H1 (cell line): ENCODE measurements at regions not wholly inside any gene's neighbourhood (a gene's known extent, or its start where the extent isn't known, plus 50 kb on each side); places are given as distances from the start of the nearest gene placed in this dataset.

Source experiments
- CTCF ChIA-PET: fragments of 300-600 bp; sonication (Branson Sonifier 250); formaldehyde crosslinking; loops from one replicate; lab custom pipeline; 2021; ENCODE audit not compliant: partially characterized antibody; lab: Charles Lee
- POLR2A ChIA-PET: fragments of 300-600 bp; sonication (Branson Sonifier 250); formaldehyde crosslinking; loops from one replicate; lab custom pipeline; 2021; ENCODE audit warnings: inconsistent platforms; ENCODE audit not compliant: partially characterized antibody; lab: Charles Lee
- DNase-seq, 2 experiments: peaks; one replicate each; pipeline versions ENCODE4 v3.0.0 to v3.0.0-alpha.2; 2010 to 2022; ENCODE audit warnings: low spot score in 2 of 2, low read depth in 1 of 2, mixed read lengths in 1 of 2
- FAIRE-seq: peaks from 2 replicates; lab custom pipeline; 2011; peaks lifted over from hg19 to GRCh38; lab: Jason Lieb, UNC
- H2AFZ ChIP-seq: 2 replicates; pipeline ENCODE4 v1.8.1; 2012; ENCODE audit warnings: low read length, inconsistent platforms
- H2AK5ac ChIP-seq: 2 replicates; pipeline ENCODE4 v1.6.1; 2013; ENCODE audit warnings: low read depth, low read length
- H2BK120ac ChIP-seq: replicated peaks from 2 replicates; pipeline ENCODE3; 2013; ENCODE audit warnings: low read depth, low read length, inconsistent platforms
- H2BK12ac ChIP-seq: 2 replicates; pipeline ENCODE4 v1.6.1; 2013; ENCODE audit warnings: low read depth, low read length
- H2BK15ac ChIP-seq: 2 replicates; pipeline ENCODE4 v1.6.1; 2013; ENCODE audit warnings: low read length
- H2BK20ac ChIP-seq: 2 replicates; pipeline ENCODE4 v1.6.1; 2013; ENCODE audit warnings: low read length
- H2BK5ac ChIP-seq: 2 replicates; pipeline ENCODE4 v1.6.1; 2013; ENCODE audit warnings: low read depth, low read length
- H3K14ac ChIP-seq: 2 replicates; pipeline ENCODE4 v1.6.1; 2013; ENCODE audit warnings: inconsistent platforms; ENCODE audit not compliant: insufficient read length
- H3K18ac ChIP-seq: 2 replicates; pipeline ENCODE4 v1.6.1; 2013; ENCODE audit warnings: low read length; ENCODE audit errors: extremely low read depth
- H3K23ac ChIP-seq: 2 replicates; pipeline ENCODE4 v1.6.1; 2013; ENCODE audit warnings: inconsistent platforms; ENCODE audit not compliant: insufficient read length
- H3K23me2 ChIP-seq: 2 replicates; pipeline ENCODE4 v1.6.1; 2013; ENCODE audit warnings: low read depth, low read length
- H3K27ac ChIP-seq: 2 replicates; pipeline ENCODE4 v1.6.1; 2011; ENCODE audit warnings: low read depth, low read length, inconsistent platforms
- H3K27me3 ChIP-seq, 4 experiments: replicated peaks in 1 of 4; 1 replicate in 1 of 4; 2 replicates in 3 of 4; pipeline versions ENCODE4 v1.6.1 to v1.8.1; 2011 to 2013; ENCODE audit warnings: low read length in 3 of 4, mild to moderate bottlenecking in 3 of 4, inconsistent platforms in 2 of 4, mixed read lengths in 2 of 4, moderate library complexity in 1 of 4; ENCODE audit not compliant: control insufficient read depth in 3 of 4, insufficient read depth in 3 of 4; ENCODE audit errors: extremely low read depth in 1 of 4
- H3K36me3 ChIP-seq, 4 experiments: 2 replicates each; pipeline versions ENCODE4 v1.6.1 to v1.8.1; 2011 to 2013; ENCODE audit warnings: mild to moderate bottlenecking in 4 of 4, low read length in 3 of 4, moderate library complexity in 2 of 4, control low read depth in 1 of 4, inconsistent platforms in 1 of 4; ENCODE audit not compliant: insufficient read depth in 4 of 4, control insufficient read depth in 2 of 4
- H3K4ac ChIP-seq: replicated peaks from 2 replicates; pipeline ENCODE3; 2013; ENCODE audit warnings: low read length, low read depth, mixed read lengths, inconsistent platforms; ENCODE audit not compliant: insufficient read length
- H3K4me1 ChIP-seq, 4 experiments: replicated peaks in 1 of 4; 1 replicate in 1 of 4; 2 replicates in 3 of 4; pipeline versions ENCODE4 v1.6.1 to v1.8.1; 2011 to 2013; ENCODE audit warnings: low read length in 3 of 4, inconsistent platforms in 2 of 4, mixed read lengths in 1 of 4; ENCODE audit not compliant: insufficient read depth in 4 of 4, control insufficient read depth in 3 of 4
- H3K4me2 ChIP-seq, 2 experiments: 2 replicates each; pipeline versions ENCODE4 v1.6.1 to v1.8.1; 2011 to 2013; ENCODE audit warnings: low read depth in 2 of 2, low read length in 2 of 2, control low read depth in 1 of 2, inconsistent platforms in 1 of 2, mild to moderate bottlenecking in 1 of 2; ENCODE audit not compliant: insufficient read depth in 1 of 2
- H3K4me3 ChIP-seq, 4 experiments: fragments of 200-600, 300-600 bp in 1 of 4; sonication (generic), shearing (Covaris generic), sonication (Bioruptor Twin) in 1 of 4; 2 replicates each; pipeline versions ENCODE4 v1.5.1 to v1.8.1; 2011 to 2016; ENCODE audit warnings: low read length in 4 of 4, low read depth in 3 of 4, control low read depth in 2 of 4, inconsistent platforms in 2 of 4, mild to moderate bottlenecking in 2 of 4, mixed read lengths in 1 of 4, moderate library complexity in 1 of 4; ENCODE audit not compliant: insufficient read depth in 2 of 4; ENCODE audit errors: extremely low read depth in 1 of 4
- H3K56ac ChIP-seq: replicated peaks from 2 replicates; pipeline ENCODE3; 2013; ENCODE audit warnings: low read depth, mild to moderate bottlenecking, mixed read lengths, low read length, inconsistent platforms; ENCODE audit not compliant: insufficient read length
- H3K79me1 ChIP-seq: 2 replicates; pipeline ENCODE4 v1.6.1; 2013; ENCODE audit warnings: low read depth, low read length, control low read depth
- H3K79me2 ChIP-seq, 2 experiments: 2 replicates each; pipeline versions ENCODE4 v1.6.1 to v1.8.1; 2012 to 2013; ENCODE audit warnings: low read length in 2 of 2, mild to moderate bottlenecking in 2 of 2, inconsistent platforms in 1 of 2; ENCODE audit not compliant: insufficient read depth in 2 of 2, control insufficient read depth in 1 of 2
- H3K9ac ChIP-seq, 4 experiments: replicated peaks in 1 of 4; 1 replicate in 1 of 4; 2 replicates in 3 of 4; pipeline versions ENCODE4 v1.6.1 to v1.8.1; 2011 to 2013; ENCODE audit warnings: low read depth in 3 of 4, low read length in 3 of 4, control low read depth in 2 of 4, mild to moderate bottlenecking in 2 of 4, moderate library complexity in 2 of 4, inconsistent platforms in 1 of 4; ENCODE audit errors: extremely low read depth in 1 of 4
- H3K9me3 ChIP-seq, 2 experiments: 2 replicates each; pipeline versions ENCODE4 v1.6.1 to v1.8.1; 2012 to 2013; ENCODE audit warnings: mild to moderate bottlenecking in 2 of 2, moderate library complexity in 2 of 2, control low read depth in 1 of 2, inconsistent platforms in 1 of 2, low read depth in 1 of 2, low read length in 1 of 2, mixed read lengths in 1 of 2; ENCODE audit not compliant: insufficient read depth in 2 of 2
- H4K20me1 ChIP-seq, 2 experiments: replicated peaks in 1 of 2; 2 replicates each; pipeline versions ENCODE3 to v1.8.1; 2011 to 2013; ENCODE audit warnings: inconsistent platforms in 2 of 2, low read length in 2 of 2, mild to moderate bottlenecking in 1 of 2; ENCODE audit not compliant: insufficient read depth in 2 of 2, control insufficient read depth in 1 of 2
- H4K5ac ChIP-seq: 2 replicates; pipeline ENCODE4 v1.6.1; 2013; ENCODE audit warnings: low read length, low read depth, mixed read lengths, inconsistent platforms; ENCODE audit not compliant: insufficient read length
- H4K8ac ChIP-seq: 2 replicates; pipeline ENCODE4 v1.8.0; 2013; ENCODE audit warnings: mild to moderate bottlenecking, moderate library complexity, low read length, inconsistent platforms; ENCODE audit not compliant: insufficient read depth; ENCODE audit errors: extremely low read depth
- H4K91ac ChIP-seq: replicated peaks from 2 replicates; pipeline ENCODE3; 2013; ENCODE audit warnings: low read length, mixed read lengths, inconsistent platforms; ENCODE audit not compliant: insufficient read length
- CBX8 ChIP-seq: fragments of 300-800, 300-1000 bp; sonication (generic); IDR thresholded peaks from 2 replicates; pipeline ENCODE4 v1.7.1; 2016; ENCODE audit warnings: low read depth, low read length, borderline replicate concordance
- CEBPB ChIP-seq: IDR thresholded peaks from 2 replicates; pipeline ENCODE4 v1.6.1; 2012; ENCODE audit warnings: low read depth, low read length
- JUN ChIP-seq: IDR thresholded peaks from 2 replicates; pipeline ENCODE4 v1.6.1; 2011; ENCODE audit warnings: low read depth, mild to moderate bottlenecking, improper control_type of control experiment, low read length
- NANOG ChIP-seq: IDR thresholded peaks from 2 replicates; pipeline ENCODE4 v1.6.1; 2011; ENCODE audit warnings: low read length, low read depth, mild to moderate bottlenecking, inconsistent platforms; ENCODE audit not compliant: insufficient read depth, poor library complexity, severe bottlenecking
- RFX5 ChIP-seq: IDR thresholded peaks from 2 replicates; pipeline ENCODE4 v1.6.1; 2011; ENCODE audit warnings: low read depth, low read length, improper control_type of control experiment, borderline replicate concordance
- SP2 ChIP-seq: IDR thresholded peaks from 2 replicates; pipeline ENCODE4 v1.6.1; 2012; ENCODE audit warnings: mild to moderate bottlenecking, low read length, inconsistent platforms
- WGBS, 2 experiments: shearing (Covaris generic) in 1 of 2; methylation state at CpG; one replicate each; pipeline versions ENCODE4 v1.1.6 to v1.1.7; 2013 to 2015; ENCODE audit warnings: low lambda C conversion rate in 2 of 2, mixed read lengths in 2 of 2, inconsistent platforms in 1 of 2, low coverage in 1 of 2, missing lambda C conversion rate in 1 of 2; ENCODE audit not compliant: insufficient replicate concordance in 2 of 2, insufficient coverage in 1 of 2, insufficient read length in 1 of 2; ENCODE audit errors: extremely low coverage in 1 of 2, missing lambda C conversion rate in 1 of 2; 5-methylcytosine and 5-hydroxymethylcytosine counted together
- TF ChIP-seq, protein P1 (sequence below), 3 experiments: IDR thresholded peaks; 1 replicate in 2 of 3; 2 replicates in 1 of 3; pipeline versions ENCODE4 v1.5.1 to v1.6.1; 2011; ENCODE audit warnings: low read length in 3 of 3, mild to moderate bottlenecking in 3 of 3, inconsistent platforms in 2 of 3, low read depth in 1 of 3, moderate library complexity in 1 of 3; ENCODE audit not compliant: insufficient read depth in 1 of 3; ENCODE audit errors: control extremely low read depth in 1 of 3

- H3K79me1 ChIP-seq = no peaks in the 10 kb centered on the region
- H2BK120ac ChIP-seq = no peak overlapping the region
- no peak overlapping the region for H3K27ac ChIP-seq
- no CpG with 5 or more reads among the region's 1 CpG for WGBS, 2 experiments
- H2BK5ac ChIP-seq = no peak overlapping the region
- H4K20me1 ChIP-seq = no peaks in the 10 kb centered on the region
- no peak overlapping the region for H3K4ac ChIP-seq
- DNase-seq (no peak), FAIRE-seq (no peak)
- no peaks in the 10 kb centered on the region for H3K9me3 ChIP-seq
- H3K4me3 ChIP-seq = no peak overlapping the region
- no peak overlapping the region for H3K18ac ChIP-seq
- no peak overlapping the region for H4K8ac ChIP-seq
- no peaks in the 10 kb centered on the region for H3K27me3 ChIP-seq
- no peak overlapping the region for H4K5ac ChIP-seq
- H3K56ac ChIP-seq = no peak overlapping the region
- no peaks in the 10 kb centered on the region for H3K79me2 ChIP-seq
- TF ChIP-seq RFX5 (no peak), SP2 (no peak), JUN (no peak), CBX8 (no peak), NANOG (no peak), CEBPB (no peak)
- TF ChIP-seq, protein P1, sequence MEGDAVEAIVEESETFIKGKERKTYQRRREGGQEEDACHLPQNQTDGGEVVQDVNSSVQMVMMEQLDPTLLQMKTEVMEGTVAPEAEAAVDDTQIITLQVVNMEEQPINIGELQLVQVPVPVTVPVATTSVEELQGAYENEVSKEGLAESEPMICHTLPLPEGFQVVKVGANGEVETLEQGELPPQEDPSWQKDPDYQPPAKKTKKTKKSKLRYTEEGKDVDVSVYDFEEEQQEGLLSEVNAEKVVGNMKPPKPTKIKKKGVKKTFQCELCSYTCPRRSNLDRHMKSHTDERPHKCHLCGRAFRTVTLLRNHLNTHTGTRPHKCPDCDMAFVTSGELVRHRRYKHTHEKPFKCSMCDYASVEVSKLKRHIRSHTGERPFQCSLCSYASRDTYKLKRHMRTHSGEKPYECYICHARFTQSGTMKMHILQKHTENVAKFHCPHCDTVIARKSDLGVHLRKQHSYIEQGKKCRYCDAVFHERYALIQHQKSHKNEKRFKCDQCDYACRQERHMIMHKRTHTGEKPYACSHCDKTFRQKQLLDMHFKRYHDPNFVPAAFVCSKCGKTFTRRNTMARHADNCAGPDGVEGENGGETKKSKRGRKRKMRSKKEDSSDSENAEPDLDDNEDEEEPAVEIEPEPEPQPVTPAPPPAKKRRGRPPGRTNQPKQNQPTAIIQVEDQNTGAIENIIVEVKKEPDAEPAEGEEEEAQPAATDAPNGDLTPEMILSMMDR (IDR thresholded peaks at IDR 0.05; ENCODE audit: control extremely low read depth in 1 of 3, insufficient read depth in 1 of 3, low read depth in 1 of 3, low read length in 3 of 3) = no peak
- TF ChIP-seq, all 59 proteins: peak for 0
- H3K14ac ChIP-seq = no peak overlapping the region
- CTCF ChIA-PET = no interaction called here
- H2BK15ac ChIP-seq = no peak overlapping the region
- no peaks in the 10 kb centered on the region for H3K36me3 ChIP-seq
- no peaks in the 10 kb centered on the region for H3K4me1 ChIP-seq
- H3K9ac ChIP-seq = no peak overlapping the region
- no peaks in the 10 kb centered on the region; the same call in 1 of the 2 replicates for H3K23me2 ChIP-seq
- no peak overlapping the region for H2AK5ac ChIP-seq
- no peak overlapping the region for H3K23ac ChIP-seq
- no peak overlapping the region for H2BK20ac ChIP-seq
- H3K4me2 ChIP-seq = no peak overlapping the region
- peak overlapping the region; percentile 60; the same call in 1 of the 2 replicates for H2BK12ac ChIP-seq
- H4K91ac ChIP-seq = no peak overlapping the region
- POLR2A ChIA-PET = no interaction called here
- H2AFZ ChIP-seq = no peak overlapping the region
Measured at GRCh38 chr12:97939156-97939555, 476.6 kb downstream of the RMST start.
